Adrenal gland (tissue), 9 donors: ENCODE measurements at regions not wholly inside any gene's neighbourhood (a gene's known extent, or its start where the extent isn't known, plus 50 kb on each side); places are given as distances from the start of the nearest gene placed in this dataset.
A peak's percentile ranks its signal among the peaks of the same experiment; 100 is the strongest.

Source experiments
- DNase-seq, 7 donors: peaks; one replicate each; pipeline ENCODE4 v3.0.0-alpha.2; 2019 to 2020
- H3K27ac ChIP-seq, 5 donors: fragments of 200-600 bp; sonication (generic) in 4 of 5; 1 replicate in 3 of 5; 2 replicates in 2 of 5; pipeline versions ENCODE4 v1.5.1 to v1.8.0; 2016 to 2020; ENCODE audit warnings: mild to moderate bottlenecking in 1 of 5
- H3K27me3 ChIP-seq: fragments of 200-600 bp; 2 replicates; pipeline ENCODE4 v1.8.0; 2021
- H3K36me3 ChIP-seq, 2 donors: fragments of 200-600 bp; replicated peaks in 1 of 2; 1 replicate in 1 of 2; 2 replicates in 1 of 2; pipeline versions ENCODE4 v1.5.1 to v1.8.0; 2018 to 2022
- H3K4me1 ChIP-seq, 2 donors: fragments of 200-600 bp; replicated peaks in 1 of 2; 1 replicate in 1 of 2; 2 replicates in 1 of 2; pipeline versions ENCODE4 v1.5.1 to v1.8.0; 2018 to 2021
- H3K4me3 ChIP-seq, 4 donors: fragments of 200-600 bp; sonication (generic) in 3 of 4; one replicate each; pipeline ENCODE4 v1.5.1; 2016 to 2018
- H3K9me3 ChIP-seq, 3 donors: fragments of 200-600 bp; sonication (generic) in 1 of 3; replicated peaks in 1 of 3; 1 replicate in 2 of 3; 2 replicates in 1 of 3; pipeline versions ENCODE4 v1.5.1 to v1.8.0; 2016 to 2021
- POLR2A ChIP-seq, 2 donors: fragments of 450-650 bp; IDR thresholded peaks; one replicate each; pipeline ENCODE4 v1.6.1; 2017; ENCODE audit warnings: antibody characterized with exemption in 2 of 2, mild to moderate bottlenecking in 2 of 2, moderate library complexity in 1 of 2
- WGBS, 4 donors: extraction: QIAGEN DNeasy Blood & Tissue Kit in 2 of 4; methylation state at CpG; one replicate each; pipeline versions ENCODE4 v1.1.5 to v1.1.7; 2013 to 2017; 5-methylcytosine and 5-hydroxymethylcytosine counted together
- intact Hi-C, 2 donors: fragments of 100-400 bp; cut with DNase I; formaldehyde crosslinking; loops; one replicate each; pipeline versions ENCODE4 v1.14.1 to v1.15.0; 2022 to 2023
- TF ChIP-seq, protein P1 (sequence below), 6 experiments: fragments of 450-650 bp in 4 of 6; fragments of 200-600 bp in 2 of 6; sonication (generic) in 1 of 6; IDR thresholded peaks; 1 replicate in 5 of 6; 2 replicates in 1 of 6; pipeline versions ENCODE4 v1.5.1 to v1.8.0; 2016 to 2021; ENCODE audit warnings: antibody characterized with exemption in 6 of 6, mild to moderate bottlenecking in 2 of 6, moderate library complexity in 1 of 6
- donor health status: healthy with polysubstance abuse.
- donor health status: Bipolar disorder and iron deficiency.
- donor health status: DM: yes; HTN: yes; CAD: no.
- donor health status: DM: no; HTN: no; CAD: no.
- donor health status: DM: no; HTN: no; CAD: no.

DNA sequence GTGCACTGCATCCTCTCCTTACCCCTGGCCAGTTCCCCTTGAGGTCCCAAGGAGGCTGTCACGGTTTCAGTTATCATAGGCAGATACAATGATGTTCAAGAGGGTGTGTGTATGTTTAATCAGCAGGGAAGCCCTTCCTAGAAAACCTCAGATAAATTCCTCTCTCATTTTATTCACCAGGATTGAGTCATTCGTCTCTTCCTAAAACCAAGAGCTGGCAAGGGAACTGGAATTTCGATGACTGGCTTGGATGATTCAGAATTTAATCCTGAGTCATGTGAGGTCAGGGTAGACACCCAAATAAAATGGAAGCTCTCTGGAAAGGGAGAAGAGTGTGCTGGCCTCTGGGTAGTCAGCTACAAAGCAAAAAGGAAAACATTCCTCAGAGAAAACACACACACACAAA is 106.2 kb upstream of the RAPGEF2 start:
- H3K4me3 ChIP-seq, result no peak overlapping the region
- H3K4me1 ChIP-seq, result no peaks in the 10 kb centered on the region
- intact Hi-C loops, result no loop called here
- WGBS, 4 donors, result 10 to 24% (median 22%) methylated on average over 3 of the region's 3 CpGs
- peak; percentile 33 to 67 (median 58) for DNase-seq
- TF ChIP-seq POLR2A (IDR thresholded peaks at IDR 0.05), result no peak
- TF ChIP-seq, protein P1, sequence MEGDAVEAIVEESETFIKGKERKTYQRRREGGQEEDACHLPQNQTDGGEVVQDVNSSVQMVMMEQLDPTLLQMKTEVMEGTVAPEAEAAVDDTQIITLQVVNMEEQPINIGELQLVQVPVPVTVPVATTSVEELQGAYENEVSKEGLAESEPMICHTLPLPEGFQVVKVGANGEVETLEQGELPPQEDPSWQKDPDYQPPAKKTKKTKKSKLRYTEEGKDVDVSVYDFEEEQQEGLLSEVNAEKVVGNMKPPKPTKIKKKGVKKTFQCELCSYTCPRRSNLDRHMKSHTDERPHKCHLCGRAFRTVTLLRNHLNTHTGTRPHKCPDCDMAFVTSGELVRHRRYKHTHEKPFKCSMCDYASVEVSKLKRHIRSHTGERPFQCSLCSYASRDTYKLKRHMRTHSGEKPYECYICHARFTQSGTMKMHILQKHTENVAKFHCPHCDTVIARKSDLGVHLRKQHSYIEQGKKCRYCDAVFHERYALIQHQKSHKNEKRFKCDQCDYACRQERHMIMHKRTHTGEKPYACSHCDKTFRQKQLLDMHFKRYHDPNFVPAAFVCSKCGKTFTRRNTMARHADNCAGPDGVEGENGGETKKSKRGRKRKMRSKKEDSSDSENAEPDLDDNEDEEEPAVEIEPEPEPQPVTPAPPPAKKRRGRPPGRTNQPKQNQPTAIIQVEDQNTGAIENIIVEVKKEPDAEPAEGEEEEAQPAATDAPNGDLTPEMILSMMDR (IDR thresholded peaks at IDR 0.05), result no peak
- no peaks in the 10 kb centered on the region for H3K9me3 ChIP-seq
- H3K27ac ChIP-seq, result peak overlapping the region in 1 of 5 donors; percentile 26
- no peaks in the 10 kb centered on the region for H3K36me3 ChIP-seq
- H3K27me3 ChIP-seq, result no peaks in the 10 kb centered on the region

DNA sequence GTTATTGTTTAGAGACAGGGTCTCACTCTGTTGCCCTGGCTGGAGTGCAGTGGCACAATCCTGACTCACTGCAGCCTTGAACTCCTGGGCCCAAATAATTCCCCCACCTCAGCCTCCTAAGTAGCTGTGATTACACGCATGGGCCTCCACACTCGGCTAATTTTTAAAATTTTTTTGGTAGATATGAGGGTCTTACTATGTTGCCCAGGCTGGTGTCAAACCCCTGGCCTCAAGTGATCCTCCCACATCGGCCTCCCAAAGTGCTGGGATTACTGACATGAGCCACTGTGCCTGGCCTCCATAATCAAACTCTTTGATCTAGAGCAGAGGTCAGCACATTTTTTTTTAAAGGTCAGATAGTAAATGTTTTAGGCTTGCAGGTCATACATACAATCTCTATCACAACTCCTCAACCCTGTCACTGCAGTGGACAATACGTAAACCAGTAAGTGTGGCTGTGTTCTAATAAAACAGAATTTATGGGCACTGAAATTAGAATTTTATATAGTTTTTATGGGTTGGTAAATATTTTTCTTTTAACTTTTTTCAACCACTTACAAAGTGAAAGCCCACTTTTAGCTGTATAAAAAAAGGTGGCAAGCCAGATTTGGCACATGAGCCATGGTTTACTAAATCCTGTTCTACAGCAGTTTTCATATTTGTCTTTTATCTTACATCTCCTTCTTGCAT is 105.1 kb upstream of the RAPGEF2 start:
- no peaks in the 10 kb centered on the region for H3K4me1 ChIP-seq
- no peak overlapping the region for H3K27ac ChIP-seq
- no peaks in the 10 kb centered on the region for H3K36me3 ChIP-seq
- no peak for TF ChIP-seq POLR2A (IDR thresholded peaks at IDR 0.05)
- WGBS, 4 donors, result 67 to 72% (median 68%) methylated on average over 4 of the region's 4 CpGs
- no peaks in the 10 kb centered on the region for H3K27me3 ChIP-seq
- DNase-seq, result no peak
- no peak overlapping the region for H3K4me3 ChIP-seq
- intact Hi-C loops, result no loop called here
- H3K9me3 ChIP-seq, result no peaks in the 10 kb centered on the region

DNA sequence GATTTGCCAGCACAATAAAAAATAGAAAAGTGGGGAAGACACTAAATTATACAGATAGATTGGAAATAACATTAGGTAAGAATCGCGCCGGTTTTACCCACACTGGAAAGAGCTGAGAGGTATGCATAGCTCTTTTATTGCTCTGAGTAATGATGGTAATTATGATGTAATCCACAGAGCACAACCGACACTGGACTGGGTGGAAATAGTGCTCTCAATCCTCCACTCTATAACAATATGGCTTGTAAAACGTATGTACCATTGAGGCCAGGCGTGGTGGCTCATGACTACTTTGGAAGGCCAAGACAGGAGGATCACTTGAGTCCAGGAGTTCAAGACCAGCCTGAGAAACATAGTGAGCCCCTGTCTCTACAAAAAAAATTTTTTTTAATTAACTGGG is 104.3 kb upstream of the RAPGEF2 start:
- Histone ChIP-seq H3K4me3 (no peak overlapping the region), H3K27ac (no peak overlapping the region), H3K4me1 (no peaks in the 10 kb centered on the region), H3K36me3 (no peaks in the 10 kb centered on the region), H3K27me3 (no peaks in the 10 kb centered on the region), H3K9me3 (no peaks in the 10 kb centered on the region)
- DNase-seq, result no peak
- TF ChIP-seq POLR2A (IDR thresholded peaks at IDR 0.05), result no peak
- TF ChIP-seq, protein P1 (IDR thresholded peaks at IDR 0.05), result no peak
- 86 to 96% (median 90%) methylated on average over 6 of the region's 6 CpGs for WGBS, 4 donors
- intact Hi-C loops, result no loop called here

DNA sequence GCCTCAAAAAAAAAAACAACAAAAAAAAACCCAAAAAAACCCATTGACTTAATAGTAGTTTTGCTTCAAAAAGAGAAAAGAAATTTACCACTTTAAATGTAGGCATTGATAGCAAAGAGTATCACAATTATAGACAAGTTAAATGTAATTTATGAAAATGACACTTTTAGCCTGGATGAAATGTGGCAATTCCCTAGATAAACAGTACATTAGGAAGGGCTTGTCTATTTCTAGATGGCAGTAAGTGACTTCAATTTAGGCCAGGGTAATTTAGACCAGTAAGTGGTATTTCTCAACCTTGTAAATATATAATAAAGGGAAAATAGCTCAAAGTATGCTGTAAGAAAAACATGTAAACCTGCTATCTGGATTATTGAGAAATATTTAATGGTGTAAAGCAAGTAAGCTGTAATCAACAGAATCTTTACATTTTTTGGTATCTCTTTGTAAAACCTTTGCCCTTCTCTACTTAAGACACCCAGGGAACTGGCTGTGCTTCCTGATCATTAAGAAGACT is 103.7 kb upstream of the RAPGEF2 start:
- TF ChIP-seq, protein P1 (IDR thresholded peaks at IDR 0.05), result no peak
- no peak for TF ChIP-seq POLR2A (IDR thresholded peaks at IDR 0.05)
- H3K27ac ChIP-seq, result no peak overlapping the region
- no peaks in the 10 kb centered on the region for H3K36me3 ChIP-seq
- H3K4me1 ChIP-seq, result no peaks in the 10 kb centered on the region
- no peaks in the 10 kb centered on the region for H3K9me3 ChIP-seq
- no peak for DNase-seq
- H3K27me3 ChIP-seq, result no peaks in the 10 kb centered on the region
- intact Hi-C loops, result no loop called here
- no peak overlapping the region for H3K4me3 ChIP-seq

DNA sequence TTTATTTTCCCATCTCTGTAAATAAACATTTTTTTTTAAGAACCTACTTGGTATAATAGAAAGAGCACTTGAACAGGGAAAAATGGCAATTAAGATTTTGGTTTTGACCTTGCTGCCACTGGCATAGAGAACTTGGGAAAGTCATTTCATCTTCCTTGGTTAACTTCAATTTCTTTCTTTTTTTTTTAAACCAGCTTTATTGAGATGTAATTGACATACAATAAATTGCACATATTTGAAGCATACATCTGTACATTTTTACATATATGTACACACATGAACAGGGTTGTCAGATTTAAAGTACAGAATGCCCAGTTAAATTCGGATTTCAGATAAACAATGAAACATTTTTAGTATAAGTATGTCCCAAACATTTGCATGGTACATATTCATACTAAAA is 103.0 kb upstream of the RAPGEF2 start:
- intact Hi-C loops, result no loop called here
- no peaks in the 10 kb centered on the region for H3K27me3 ChIP-seq
- TF ChIP-seq POLR2A (IDR thresholded peaks at IDR 0.05), result no peak
- TF ChIP-seq, protein P1 (IDR thresholded peaks at IDR 0.05), result no peak

More for the DNA sequence above, 103.0 kb upstream of the RAPGEF2 start:
- WGBS, 4 donors, result 81 to 89% (median 85%) methylated on average over 1 of the region's 1 CpG
- no peak overlapping the region for H3K4me3 ChIP-seq
- no peaks in the 10 kb centered on the region for H3K36me3 ChIP-seq
- DNase-seq, result no peak
- no peak overlapping the region for H3K27ac ChIP-seq
- no peaks in the 10 kb centered on the region for H3K9me3 ChIP-seq
- H3K4me1 ChIP-seq, result no peaks in the 10 kb centered on the region
